Keratinocyte (primary cell): ENCODE measurements at regions not wholly inside any gene's neighbourhood (a gene's known extent, or its start where the extent isn't known, plus 50 kb on each side); places are given as distances from the start of the nearest gene placed in this dataset.
A peak's percentile ranks its signal among the peaks of the same experiment; 100 is the strongest.

ENCODE experiments used
- DNase-seq: peaks from one replicate; pipeline ENCODE4 v3.0.0-alpha.2; 2011; ENCODE audit warnings: low read depth, missing footprints, low spot score
- FAIRE-seq: peaks from 2 replicates; lab custom pipeline; 2011; peaks lifted over from hg19 to GRCh38; lab: Jason Lieb, UNC
- H2AFZ ChIP-seq: 2 replicates; pipeline ENCODE4 v1.6.0; 2012; ENCODE audit warnings: low read length, control low read depth, inconsistent platforms; ENCODE audit not compliant: control insufficient read depth
- H3K27ac ChIP-seq: 2 replicates; pipeline ENCODE4 v1.5.1; 2011; ENCODE audit warnings: low read length; ENCODE audit not compliant: control insufficient read depth, insufficient read depth
- H3K27me3 ChIP-seq: 3 replicates; pipeline ENCODE4 v1.6.0; 2011; ENCODE audit warnings: low read length; ENCODE audit not compliant: control insufficient read depth, insufficient read depth; ENCODE audit errors: extremely low read depth
- H3K36me3 ChIP-seq, 2 experiments: 2 replicates in 1 of 2; 3 replicates in 1 of 2; pipeline ENCODE4 v1.5.1; 2011; ENCODE audit warnings: low read length in 2 of 2, mild to moderate bottlenecking in 1 of 2; ENCODE audit not compliant: control insufficient read depth in 2 of 2, insufficient read depth in 2 of 2; ENCODE audit errors: extremely low read depth in 1 of 2
- H3K4me1 ChIP-seq: 3 replicates; pipeline ENCODE4 v1.5.1; 2011; ENCODE audit warnings: low read length; ENCODE audit not compliant: control insufficient read depth, insufficient read depth; ENCODE audit errors: extremely low read depth
- H3K4me2 ChIP-seq: 3 replicates; pipeline ENCODE4 v1.6.0; 2011; ENCODE audit warnings: low read depth, low read length; ENCODE audit not compliant: control insufficient read depth, insufficient read depth; ENCODE audit errors: extremely low read depth
- H3K4me3 ChIP-seq, 3 experiments: fragments of 200-600 bp in 1 of 3; sonication (generic) in 1 of 3; 2 replicates in 2 of 3; 3 replicates in 1 of 3; pipeline ENCODE4 v1.5.1; 2011 to 2016; ENCODE audit warnings: low read length in 3 of 3, mild to moderate bottlenecking in 3 of 3, control low read depth in 2 of 3, inconsistent platforms in 1 of 3, low read depth in 1 of 3, mixed read lengths in 1 of 3, mixed run types in 1 of 3, moderate library complexity in 1 of 3; ENCODE audit not compliant: control insufficient read depth in 2 of 3, insufficient read depth in 2 of 3; ENCODE audit errors: extremely low read depth in 1 of 3
- H3K79me2 ChIP-seq: 2 replicates; pipeline ENCODE4 v1.6.0; 2012; ENCODE audit warnings: low read length; ENCODE audit not compliant: control insufficient read depth, insufficient read depth
- H3K9ac ChIP-seq: 3 replicates; pipeline ENCODE4 v1.6.0; 2011; ENCODE audit warnings: low read length; ENCODE audit not compliant: control insufficient read depth, insufficient read depth; ENCODE audit errors: extremely low read depth
- H3K9me1 ChIP-seq: 3 replicates; pipeline ENCODE4 v1.6.0; 2011; ENCODE audit warnings: low read length; ENCODE audit not compliant: control insufficient read depth, insufficient read depth; ENCODE audit errors: extremely low read depth
- H3K9me3 ChIP-seq: 2 replicates; pipeline ENCODE4 v1.5.1; 2012; ENCODE audit warnings: low read depth, low read length; ENCODE audit not compliant: control insufficient read depth
- H4K20me1 ChIP-seq: 3 replicates; pipeline ENCODE4 v1.6.0; 2011; ENCODE audit warnings: low read length; ENCODE audit not compliant: control insufficient read depth, insufficient read depth; ENCODE audit errors: extremely low read depth
- EZH2 ChIP-seq: IDR thresholded peaks from one replicate; pipeline ENCODE4 v1.6.1; 2012; ENCODE audit warnings: inconsistent platforms, mild to moderate bottlenecking, low read length, moderate library complexity
- dilution Hi-C: fragments of 300-500 bp; cut with MboI; formaldehyde crosslinking; loops from one replicate; pipeline ENCODE4 v1.7.0; 2020; ENCODE audit warnings: low sequenced_read_pairs; ENCODE audit not compliant: extremely low pct_ligation_motif_present
- TF ChIP-seq, protein P1 (sequence below), 3 experiments: IDR thresholded peaks in 1 of 3; conservative IDR thresholded peaks in 1 of 3; optimal IDR thresholded peaks in 1 of 3; 2 replicates in 2 of 3; 3 replicates in 1 of 3; pipeline versions ENCODE3 to v1.5.1; 2011; ENCODE audit warnings: low read length in 3 of 3, mild to moderate bottlenecking in 3 of 3, moderate library complexity in 2 of 3, control low read depth in 1 of 3, inconsistent platforms in 1 of 3; ENCODE audit not compliant: insufficient read depth in 2 of 3; ENCODE audit errors: extremely low read depth in 1 of 3

DNA sequence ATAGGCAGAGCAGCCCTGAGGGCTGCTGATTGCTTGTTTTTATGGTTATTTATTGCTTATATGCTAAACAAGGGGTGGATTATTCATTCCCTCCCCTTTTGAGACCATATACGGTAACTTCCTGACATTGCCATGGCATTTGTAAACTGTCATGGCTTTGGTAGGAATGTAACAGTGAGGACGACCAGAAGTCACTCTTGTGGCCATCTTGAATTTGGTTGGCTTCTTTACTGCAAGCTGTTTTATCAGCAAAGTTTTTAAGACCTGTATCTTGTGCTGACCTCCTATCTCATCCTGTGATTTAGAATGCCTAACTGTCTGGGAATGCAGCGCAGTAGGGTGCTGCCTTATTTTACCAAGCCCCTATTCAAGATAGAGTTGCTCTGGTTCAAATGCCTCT lies 531.8 kb upstream of the PRMT6 start:
- no peaks in the 10 kb centered on the region for H3K9me3 ChIP-seq
- FAIRE-seq (no peak), DNase-seq (no peak)
- no peak overlapping the region for H3K4me3 ChIP-seq
- no peaks in the 10 kb centered on the region for H3K79me2 ChIP-seq
- peaks cover 10% of the 10 kb centered on the region for H3K4me1 ChIP-seq
- no peaks in the 10 kb centered on the region for H4K20me1 ChIP-seq
- H2AFZ ChIP-seq = no peak overlapping the region
- dilution Hi-C loops = no loop called here
- no peak overlapping the region for H3K4me2 ChIP-seq
- no peak overlapping the region for H3K27ac ChIP-seq
- no peaks in the 10 kb centered on the region for H3K36me3 ChIP-seq
- no peaks in the 10 kb centered on the region for H3K27me3 ChIP-seq
- no peak overlapping the region for H3K9ac ChIP-seq
- TF ChIP-seq, protein P1, sequence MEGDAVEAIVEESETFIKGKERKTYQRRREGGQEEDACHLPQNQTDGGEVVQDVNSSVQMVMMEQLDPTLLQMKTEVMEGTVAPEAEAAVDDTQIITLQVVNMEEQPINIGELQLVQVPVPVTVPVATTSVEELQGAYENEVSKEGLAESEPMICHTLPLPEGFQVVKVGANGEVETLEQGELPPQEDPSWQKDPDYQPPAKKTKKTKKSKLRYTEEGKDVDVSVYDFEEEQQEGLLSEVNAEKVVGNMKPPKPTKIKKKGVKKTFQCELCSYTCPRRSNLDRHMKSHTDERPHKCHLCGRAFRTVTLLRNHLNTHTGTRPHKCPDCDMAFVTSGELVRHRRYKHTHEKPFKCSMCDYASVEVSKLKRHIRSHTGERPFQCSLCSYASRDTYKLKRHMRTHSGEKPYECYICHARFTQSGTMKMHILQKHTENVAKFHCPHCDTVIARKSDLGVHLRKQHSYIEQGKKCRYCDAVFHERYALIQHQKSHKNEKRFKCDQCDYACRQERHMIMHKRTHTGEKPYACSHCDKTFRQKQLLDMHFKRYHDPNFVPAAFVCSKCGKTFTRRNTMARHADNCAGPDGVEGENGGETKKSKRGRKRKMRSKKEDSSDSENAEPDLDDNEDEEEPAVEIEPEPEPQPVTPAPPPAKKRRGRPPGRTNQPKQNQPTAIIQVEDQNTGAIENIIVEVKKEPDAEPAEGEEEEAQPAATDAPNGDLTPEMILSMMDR (optimal IDR thresholded peaks at IDR 0.05 in 1 of 3, IDR thresholded peaks at IDR 0.05 in 1 of 3, conservative IDR thresholded peaks at IDR 0.05 in 1 of 3; ENCODE audit: extremely low read depth in 1 of 3, insufficient read depth in 2 of 3, low read length in 3 of 3) = no peak
- no peak for TF ChIP-seq EZH2
- H3K9me1 ChIP-seq = no peaks in the 10 kb centered on the region

DNA sequence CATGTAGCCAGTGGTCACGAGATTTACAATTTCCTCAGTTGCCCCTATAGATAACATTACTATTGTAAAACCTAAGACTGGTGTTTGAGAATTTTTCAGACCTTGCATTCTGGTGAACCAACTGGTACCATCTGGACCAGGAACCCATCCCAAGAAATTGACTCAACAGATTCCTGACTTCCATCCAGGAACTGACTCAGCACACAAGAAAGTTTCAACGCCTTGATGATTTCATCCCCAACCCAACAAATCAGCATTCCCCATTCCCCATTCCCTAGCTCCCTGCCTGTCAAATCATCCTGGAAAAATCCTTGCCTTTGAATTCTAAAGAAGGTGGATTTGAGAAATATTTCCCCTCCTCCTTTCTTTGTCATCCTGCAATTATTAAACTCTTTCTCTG lies 529.8 kb upstream of the PRMT6 start:
- no peak overlapping the region for H3K27ac ChIP-seq
- H4K20me1 ChIP-seq = no peaks in the 10 kb centered on the region
- no peaks in the 10 kb centered on the region for H3K79me2 ChIP-seq
- H3K4me3 ChIP-seq = no peak overlapping the region
- dilution Hi-C loops = no loop called here
- H2AFZ ChIP-seq = peak overlapping the region; percentile 48
- no peaks in the 10 kb centered on the region for H3K27me3 ChIP-seq
- H3K4me1 ChIP-seq = peaks cover 10% of the 10 kb centered on the region
- no peak overlapping the region for H3K4me2 ChIP-seq
- H3K9me3 ChIP-seq = no peaks in the 10 kb centered on the region
- no peak overlapping the region for H3K9ac ChIP-seq
- H3K9me1 ChIP-seq = no peaks in the 10 kb centered on the region
- FAIRE-seq = peak; percentile 76
- DNase-seq = peak; percentile 30
- no peaks in the 10 kb centered on the region for H3K36me3 ChIP-seq
- no peak for TF ChIP-seq EZH2
- TF ChIP-seq, protein P1 (optimal IDR thresholded peaks at IDR 0.05 in 1 of 3, IDR thresholded peaks at IDR 0.05 in 1 of 3, conservative IDR thresholded peaks at IDR 0.05 in 1 of 3; ENCODE audit: extremely low read depth in 1 of 3, insufficient read depth in 2 of 3, low read length in 3 of 3) = no peak
